Heart left ventricle (tissue), 13 donors: ENCODE measurements at regions not wholly inside any gene's neighbourhood (a gene's known extent, or its start where the extent isn't known, plus 50 kb on each side); places are given as distances from the start of the nearest gene placed in this dataset.

ENCODE experiments used
- POLR2A ChIP-seq, 2 donors: fragments of 450-650 bp; IDR thresholded peaks; one replicate each; pipeline ENCODE4 v1.6.1; 2017; ENCODE audit warnings: antibody characterized with exemption in 2 of 2, mild to moderate bottlenecking in 2 of 2, moderate library complexity in 2 of 2
- TF ChIP-seq, protein P1 (sequence below), 12 donors: fragments of 200-600 bp; sonication (generic) in 4 of 12; IDR thresholded peaks; one replicate each; pipeline versions ENCODE4 v1.5.0 to v1.8.0; 2018 to 2022; ENCODE audit warnings: antibody characterized with exemption in 12 of 12, mild to moderate bottlenecking in 5 of 12
- donor health status: ischemic (EF 13 %, LVEDD 7.1; RV severe dilation, severe dysfunction).
- donor health status: DM: no; HTN: yes; CAD: no.
- donor health status: DM: no; HTN: no; CAD: no.
- donor health status: ischemic (EF 25% LVEDD 6.9; RV normal size, moderate dysfunction).
- donor health status: ischemic (EF 25% LVEDD 5.7; RV mildly dilated, moderate dysfunction).
- donor health status: ischemic (EF 35%, LVEDD 5.7; RV mildly dilated, moderate dysfunction).
- donor health status: nonischemic (EF 11% LVEDD 7.7; RV severe dilation, severe dysfunction).
- donor health status: DM: yes; HTN: yes; CAD: no.
- donor health status: PGD.
- donor health status: ischemic (EF 29% LVEDD 5.4; RV normal size, mild dysfunction).
- donor health status: nonischemic (EF 23%, LVEDD 6.1; RV moderate dilation, normal function).

- no peak for TF ChIP-seq POLR2A (IDR thresholded peaks at IDR 0.05)
- TF ChIP-seq, protein P1, sequence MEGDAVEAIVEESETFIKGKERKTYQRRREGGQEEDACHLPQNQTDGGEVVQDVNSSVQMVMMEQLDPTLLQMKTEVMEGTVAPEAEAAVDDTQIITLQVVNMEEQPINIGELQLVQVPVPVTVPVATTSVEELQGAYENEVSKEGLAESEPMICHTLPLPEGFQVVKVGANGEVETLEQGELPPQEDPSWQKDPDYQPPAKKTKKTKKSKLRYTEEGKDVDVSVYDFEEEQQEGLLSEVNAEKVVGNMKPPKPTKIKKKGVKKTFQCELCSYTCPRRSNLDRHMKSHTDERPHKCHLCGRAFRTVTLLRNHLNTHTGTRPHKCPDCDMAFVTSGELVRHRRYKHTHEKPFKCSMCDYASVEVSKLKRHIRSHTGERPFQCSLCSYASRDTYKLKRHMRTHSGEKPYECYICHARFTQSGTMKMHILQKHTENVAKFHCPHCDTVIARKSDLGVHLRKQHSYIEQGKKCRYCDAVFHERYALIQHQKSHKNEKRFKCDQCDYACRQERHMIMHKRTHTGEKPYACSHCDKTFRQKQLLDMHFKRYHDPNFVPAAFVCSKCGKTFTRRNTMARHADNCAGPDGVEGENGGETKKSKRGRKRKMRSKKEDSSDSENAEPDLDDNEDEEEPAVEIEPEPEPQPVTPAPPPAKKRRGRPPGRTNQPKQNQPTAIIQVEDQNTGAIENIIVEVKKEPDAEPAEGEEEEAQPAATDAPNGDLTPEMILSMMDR (IDR thresholded peaks at IDR 0.05) = no peak
These were observed 192.9 kb downstream of the BCHE start for GRCh38 chr3:165644331-165644730.
